Spleen (tissue), 7 donors: ENCODE measurements at regions not wholly inside any gene's neighbourhood (a gene's known extent, or its start where the extent isn't known, plus 50 kb on each side); places are given as distances from the start of the nearest gene placed in this dataset.

Source experiments
- POLR2AphosphoS5 ChIP-seq, 3 donors: sonication (generic); formaldehyde crosslinking; IDR thresholded peaks; one replicate each; pipeline ENCODE4 v1.5.1; 2017; ENCODE audit warnings: antibody characterized with exemption in 3 of 3
- TF ChIP-seq, protein P1 (sequence below), 11 experiments: fragments of 200-600 bp in 7 of 11; fragments of 450-650 bp in 4 of 11; sonication (generic) in 4 of 11; IDR thresholded peaks in 8 of 11; conservative IDR thresholded peaks in 3 of 11; 1 replicate in 7 of 11; 2 replicates in 4 of 11; pipeline versions ENCODE4 v1.4.0 to v1.8.0; 2016 to 2021; ENCODE audit warnings: antibody characterized with exemption in 11 of 11, inconsistent platforms in 4 of 11, mild to moderate bottlenecking in 1 of 11
- donor health status: DM: no; HTN: no; CAD: no; lungs with moderate emphysema.
- donor health status: DM: no; HTN: no; CAD: no.
- donor health status: DM: no; HTN: no; CAD: no.

DNA sequence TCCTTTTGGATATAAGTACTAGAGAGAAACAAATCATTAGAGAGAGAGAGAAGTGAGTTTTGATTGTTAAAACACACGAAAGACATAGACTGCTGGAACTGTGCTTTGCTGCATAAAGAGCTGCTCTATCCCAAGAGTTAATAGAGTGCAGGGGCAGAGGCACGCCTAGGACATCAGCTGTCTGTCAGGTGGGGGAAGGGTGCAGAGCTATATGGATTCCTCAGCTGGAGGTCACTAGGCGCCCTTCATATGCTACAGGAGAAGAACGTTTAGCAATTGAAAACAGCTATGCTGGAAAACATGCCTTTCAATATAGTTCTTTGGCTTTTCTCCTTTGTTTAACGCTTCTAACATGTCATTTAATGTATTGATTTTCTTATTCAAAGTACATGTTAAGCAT lies 169.0 kb upstream of the MCHR2 start:
- TF ChIP-seq, protein P1, sequence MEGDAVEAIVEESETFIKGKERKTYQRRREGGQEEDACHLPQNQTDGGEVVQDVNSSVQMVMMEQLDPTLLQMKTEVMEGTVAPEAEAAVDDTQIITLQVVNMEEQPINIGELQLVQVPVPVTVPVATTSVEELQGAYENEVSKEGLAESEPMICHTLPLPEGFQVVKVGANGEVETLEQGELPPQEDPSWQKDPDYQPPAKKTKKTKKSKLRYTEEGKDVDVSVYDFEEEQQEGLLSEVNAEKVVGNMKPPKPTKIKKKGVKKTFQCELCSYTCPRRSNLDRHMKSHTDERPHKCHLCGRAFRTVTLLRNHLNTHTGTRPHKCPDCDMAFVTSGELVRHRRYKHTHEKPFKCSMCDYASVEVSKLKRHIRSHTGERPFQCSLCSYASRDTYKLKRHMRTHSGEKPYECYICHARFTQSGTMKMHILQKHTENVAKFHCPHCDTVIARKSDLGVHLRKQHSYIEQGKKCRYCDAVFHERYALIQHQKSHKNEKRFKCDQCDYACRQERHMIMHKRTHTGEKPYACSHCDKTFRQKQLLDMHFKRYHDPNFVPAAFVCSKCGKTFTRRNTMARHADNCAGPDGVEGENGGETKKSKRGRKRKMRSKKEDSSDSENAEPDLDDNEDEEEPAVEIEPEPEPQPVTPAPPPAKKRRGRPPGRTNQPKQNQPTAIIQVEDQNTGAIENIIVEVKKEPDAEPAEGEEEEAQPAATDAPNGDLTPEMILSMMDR (IDR thresholded peaks at IDR 0.05 in 8 of 11, conservative IDR thresholded peaks at IDR 0.05 in 3 of 11), result no peak
- TF ChIP-seq POLR2AphosphoS5 (IDR thresholded peaks at IDR 0.05), result no peak
